ENCODE measurements at regions not wholly inside any gene's neighbourhood (a gene's known extent, or its start where the extent isn't known, plus 50 kb on each side); places are given as distances from the start of the nearest gene placed in this dataset.

- intact Hi-C loops (cut with micrococcal nuclease) (loop anchor here (10.0 kb wide), 1 partner anchor 733 kb away; no protein-coding TSS in a partner anchor), dilution Hi-C loops (cut with MboI; ENCODE audit: extremely low pct_ligation_motif_present, low sequenced_read_pairs) (no loop called here)
These were observed 889.2 kb downstream of the PDCD6IP start for GRCh38 chr3:34687671-34688070.

More at GRCh38 chr3:34687671-34688070, 889.2 kb downstream of the PDCD6IP start:
- H3K36me3 ChIP-seq (ENCODE audit: control insufficient read depth in 2 of 2, extremely low read depth in 1 of 2, insufficient read depth in 2 of 2, low read length in 2 of 2), result no peaks in the 10 kb centered on the region
- ChIA-PET CTCF (interaction anchor here (1.2 kb wide), 1 partner anchor 804 kb away, joined by 9 read pairs; no protein-coding TSS in a partner anchor), POLR2A (no interaction called here)
- no peaks in the 10 kb centered on the region for H3K4me1 ChIP-seq (ENCODE audit: control insufficient read depth, extremely low read depth, insufficient read depth, low read length)
- no peaks in the 10 kb centered on the region for H3K79me2 ChIP-seq (ENCODE audit: control insufficient read depth, insufficient read depth, low read length)
- no peaks in the 10 kb centered on the region for H3K27me3 ChIP-seq (ENCODE audit: control insufficient read depth in 2 of 2, insufficient read depth in 2 of 2, low read length in 2 of 2)
- H3K9ac ChIP-seq (replicated peaks; ENCODE audit: extremely low read depth, insufficient read depth, low read length), result no peak overlapping the region
- no peak overlapping the region for H3K27ac ChIP-seq (ENCODE audit: insufficient read depth, low read depth, low read length)
- BruUV-seq (replicated peaks), result no TSS peak
- H3K9me3 ChIP-seq (replicated peaks; ENCODE audit: control insufficient read depth, insufficient read depth, low read length), result no peaks in the 10 kb centered on the region
- no peak overlapping the region for H2AFZ ChIP-seq (ENCODE audit: low read depth, low read length)
- TF ChIP-seq GATA2 (IDR thresholded peaks at IDR 0.05; ENCODE audit: insufficient read depth, insufficient read length, low read depth, low read length) (no peak), POLR2A (IDR thresholded peaks at IDR 0.05; ENCODE audit: low read depth, low read length) (no peak), POLR2AphosphoS5 (IDR thresholded peaks at IDR 0.05; ENCODE audit: insufficient read depth, low read depth, low read length) (no peak), EZH2 (IDR thresholded peaks at IDR 0.05; ENCODE audit: borderline replicate concordance, low read depth, low read length, severe bottlenecking) (no peak), MYC (IDR thresholded peaks at IDR 0.05; ENCODE audit: low read depth, low read length) (no peak), FOS (IDR thresholded peaks at IDR 0.05; ENCODE audit: borderline replicate concordance, insufficient read depth, low read length) (no peak), MAX (IDR thresholded peaks at IDR 0.05; ENCODE audit: insufficient read depth, insufficient read length) (no peak), CTCF (IDR thresholded peaks at IDR 0.05; ENCODE audit: extremely low read depth in 1 of 2, insufficient read depth in 1 of 2, low read depth in 1 of 2, low read length in 2 of 2) (no peak), JUN (IDR thresholded peaks at IDR 0.05; ENCODE audit: borderline replicate concordance, insufficient read depth, insufficient read length, low read depth) (no peak)
- H3K9me1 ChIP-seq (replicated peaks; ENCODE audit: control insufficient read depth, extremely low read depth, insufficient read depth, low read length), result no peaks in the 10 kb centered on the region
- H3K4me2 ChIP-seq (ENCODE audit: insufficient read depth, low read length), result no peak overlapping the region
- DNase-seq (ENCODE audit: low read depth, low spot score) (no peak), FAIRE-seq (no peak)
- H3K4me3 ChIP-seq (replicated peaks in 1 of 3; ENCODE audit: insufficient read depth in 1 of 3, low read depth in 1 of 3, low read length in 3 of 3), result no peak overlapping the region
- H4K20me1 ChIP-seq (replicated peaks; ENCODE audit: control insufficient read depth, extremely low read depth, insufficient read depth, low read length), result no peaks in the 10 kb centered on the region

All from endothelial cell of umbilical vein (primary cell).